D721Med (cell line): ENCODE measurements at regions not wholly inside any gene's neighbourhood (a gene's known extent, or its start where the extent isn't known, plus 50 kb on each side); places are given as distances from the start of the nearest gene placed in this dataset.

Experiments
- DNase-seq: peaks from one replicate; pipeline ENCODE4 v3.0.0; 2011; ENCODE audit warnings: low spot score; ENCODE audit not compliant: insufficient read length
- FAIRE-seq: peaks from 2 replicates; lab custom pipeline; 2011; peaks lifted over from hg19 to GRCh38; lab: Jason Lieb, UNC
- CTCF ChIP-seq: IDR thresholded peaks from 2 replicates; pipeline ENCODE4 v1.5.1; 2012; ENCODE audit warnings: mild to moderate bottlenecking, control low read depth; ENCODE audit not compliant: insufficient read depth; ENCODE audit errors: missing control alignments

DNA sequence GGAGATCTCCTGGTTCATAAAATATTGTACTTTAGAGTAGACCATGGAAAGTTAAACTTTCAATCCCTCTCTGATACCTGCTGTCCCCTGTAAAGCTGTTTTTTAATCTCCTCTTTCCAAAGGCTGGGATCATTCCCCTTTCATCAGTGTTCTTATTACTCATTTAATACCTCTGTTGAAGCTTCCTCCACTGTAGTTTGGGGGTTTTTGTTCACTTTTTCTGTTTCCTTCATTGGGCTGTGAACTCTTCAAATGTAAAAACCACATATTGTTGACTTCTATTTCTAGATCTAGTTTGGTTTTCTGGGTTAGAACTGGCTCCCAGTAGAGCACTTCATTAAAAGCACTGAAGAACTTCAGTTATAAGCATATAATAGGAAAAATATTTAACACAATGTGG, 598.1 kb downstream of the RNF144A start:
- no peak for FAIRE-seq

GRCh38 chr2:7516484-7517063, 599.4 kb downstream of the RNF144A start:
- DNase-seq: no peak
- no peak for TF ChIP-seq CTCF
- no peak for FAIRE-seq

More for the DNA sequence above, 598.1 kb downstream of the RNF144A start:
- no peak for DNase-seq
- TF ChIP-seq CTCF: no peak

GRCh38 chr2:7517088-7517487, 599.9 kb downstream of the RNF144A start:
- DNase-seq: no peak
- no peak for FAIRE-seq
- TF ChIP-seq CTCF: no peak

- TF ChIP-seq CTCF: no peak
- no peak for FAIRE-seq
- DNase-seq: no peak
These were observed 600.6 kb downstream of the RNF144A start for GRCh38 chr2:7517851-7518250.

DNA sequence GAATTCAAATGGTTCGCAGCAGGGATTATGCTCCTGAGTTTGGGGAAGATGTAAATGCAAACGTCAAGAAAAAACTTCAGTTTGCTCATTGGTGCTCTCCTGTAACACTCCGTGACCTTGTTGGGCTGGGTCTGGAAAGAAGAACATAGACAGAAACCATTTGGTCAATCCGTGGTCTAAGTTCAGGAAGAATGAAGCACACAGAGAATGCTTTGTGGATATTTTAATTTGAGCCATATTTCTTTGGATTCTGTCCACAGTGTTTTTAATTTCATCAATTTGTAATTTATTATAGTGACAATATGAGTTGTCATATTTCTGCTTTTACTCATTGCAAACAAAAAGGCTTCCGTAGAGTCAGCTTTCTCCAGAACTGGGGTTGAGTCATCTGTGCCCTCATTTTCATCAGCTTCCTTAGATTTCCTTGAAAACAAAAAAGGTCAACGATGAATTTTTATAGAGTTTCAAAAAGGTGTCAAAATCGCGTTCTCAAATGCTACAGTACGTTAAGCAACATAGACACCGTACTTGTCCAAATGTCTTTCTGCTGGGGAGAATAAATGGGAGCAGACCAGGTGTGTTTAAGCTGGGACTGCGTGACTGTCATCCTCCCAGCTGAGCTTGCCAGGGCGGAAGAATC, 606.4 kb downstream of the RNF144A start:
- FAIRE-seq (no peak), DNase-seq (no peak)
- TF ChIP-seq CTCF: no peak

DNA sequence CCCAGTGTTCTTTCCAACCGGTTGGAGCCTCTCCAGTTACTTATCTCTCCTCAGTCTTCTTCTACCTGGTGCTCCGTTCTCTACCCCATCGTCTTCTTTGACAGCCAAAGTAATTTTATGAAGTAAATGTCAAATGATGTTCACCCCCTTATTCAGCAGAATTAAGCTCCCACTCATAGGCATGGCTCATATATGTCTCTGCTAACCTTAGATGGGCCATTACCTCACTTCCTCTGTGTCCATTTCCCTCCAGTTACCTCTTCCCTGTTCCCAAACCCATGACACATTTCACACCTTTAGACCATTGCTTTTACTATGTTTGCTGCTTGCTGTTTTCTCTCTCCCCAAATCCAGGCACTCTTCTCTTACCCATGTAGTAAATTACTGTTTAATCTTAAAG, 607.0 kb downstream of the RNF144A start:
- TF ChIP-seq CTCF: no peak
- no peak for FAIRE-seq

GRCh38 chr2:7525746-7526145, 608.5 kb downstream of the RNF144A start:
- TF ChIP-seq CTCF: no peak
- DNase-seq (no peak), FAIRE-seq (no peak)

More for the DNA sequence above, 607.0 kb downstream of the RNF144A start:
- no peak for DNase-seq
